Thoracic aorta (tissue), 2 donors: ENCODE measurements at regions not wholly inside any gene's neighbourhood (a gene's known extent, or its start where the extent isn't known, plus 50 kb on each side); places are given as distances from the start of the nearest gene placed in this dataset.
"Not testable (repeated sequence)": the region's sequence is repeated elsewhere in the genome, so short reads cannot be mapped to it uniquely, and the experiment has no call there.

Experiments
- ATAC-seq: fragments of 150-250 bp; one replicate; pipeline ENCODE4 v1.8.0; 2017; ENCODE audit warnings: low read depth; ENCODE audit not compliant: insufficient number of reproducible peaks, low FRiP score
- DNase-seq: peaks from one replicate; pipeline ENCODE4 v3.0.0-alpha.2; 2020; ENCODE audit warnings: low spot score
- H3K27ac ChIP-seq, 2 donors: fragments of 200-600 bp; sonication (generic); 1 replicate in 1 of 2; 2 replicates in 1 of 2; pipeline ENCODE4 v1.5.1; 2016; ENCODE audit warnings: mild to moderate bottlenecking in 2 of 2, moderate library complexity in 2 of 2
- H3K27me3 ChIP-seq: fragments of 200-600 bp; sonication (generic); replicated peaks from 2 replicates; pipeline ENCODE4 v1.6.0; 2016; ENCODE audit warnings: mild to moderate bottlenecking; ENCODE audit not compliant: insufficient read depth
- H3K36me3 ChIP-seq: fragments of 200-600 bp; sonication (generic); one replicate; pipeline ENCODE4 v1.5.1; 2016
- H3K4me1 ChIP-seq, 2 donors: fragments of 200-600 bp; sonication (generic); 1 replicate in 1 of 2; 2 replicates in 1 of 2; pipeline versions ENCODE4 v1.5.1 to v1.6.0; 2016; ENCODE audit warnings: low read depth in 2 of 2, mild to moderate bottlenecking in 1 of 2; ENCODE audit not compliant: control insufficient read depth in 1 of 2
- H3K4me3 ChIP-seq: fragments of 200-600 bp; sonication (generic); 2 replicates; pipeline ENCODE4 v1.5.1; 2016; ENCODE audit warnings: mild to moderate bottlenecking
- H3K9me3 ChIP-seq: fragments of 200-600 bp; sonication (generic); 2 replicates; pipeline ENCODE4 v1.5.1; 2016
- CTCF ChIP-seq: fragments of 200-600 bp; sonication (generic); IDR thresholded peaks from one replicate; pipeline ENCODE4 v1.5.1; 2019; ENCODE audit warnings: antibody characterized with exemption

DNA sequence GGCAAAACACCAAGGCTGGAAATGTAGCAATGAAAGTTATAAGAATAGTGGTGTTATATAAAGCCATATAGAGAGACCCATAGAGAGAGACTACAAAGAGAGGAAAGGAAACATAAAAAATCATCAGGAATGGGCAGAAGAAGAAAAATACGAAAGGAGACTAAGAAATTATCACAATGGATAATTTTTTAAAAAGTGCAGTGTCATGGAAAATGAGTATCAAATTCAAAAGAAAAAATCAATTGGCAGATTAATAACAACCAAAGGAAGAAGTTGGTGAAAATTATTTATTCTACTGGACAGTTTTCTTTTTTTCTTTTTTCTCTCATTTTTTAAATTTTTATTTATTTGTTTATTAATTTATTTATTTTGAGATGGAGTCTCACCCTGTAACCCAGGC lies 1488.4 kb upstream of the WWC1 start:
- ATAC-seq = no peak
- no peak for TF ChIP-seq CTCF
- Histone ChIP-seq H3K9me3 (no peaks in the 10 kb centered on the region), H3K27ac (no peak overlapping the region), H3K27me3 (no peaks in the 10 kb centered on the region), H3K4me3 (no peak overlapping the region), H3K36me3 (no peaks in the 10 kb centered on the region), H3K4me1 (no peaks in the 10 kb centered on the region)
- no peak for DNase-seq

DNA sequence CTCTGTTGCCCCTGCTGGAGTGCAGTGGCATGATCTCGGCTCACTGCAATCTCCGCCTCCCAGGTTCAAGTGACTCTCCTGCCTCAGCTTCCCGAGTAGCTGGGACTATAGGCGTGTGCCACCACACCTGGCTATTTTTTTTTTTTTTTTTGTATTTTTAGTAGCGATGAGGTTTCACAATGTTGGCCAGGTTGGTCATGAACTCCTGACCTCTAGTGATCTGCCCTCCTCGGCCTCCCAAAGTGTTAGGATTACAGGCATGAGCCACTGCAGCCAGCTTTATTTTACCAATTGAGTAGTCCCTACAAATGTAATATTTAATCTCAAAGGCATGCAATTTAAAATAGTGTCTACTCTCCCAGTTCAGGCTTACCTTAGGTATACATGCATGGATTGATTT lies 1487.2 kb upstream of the WWC1 start:
- H3K36me3 ChIP-seq, H3K4me1 ChIP-seq, H3K27ac ChIP-seq, ATAC-seq, H3K4me3 ChIP-seq, H3K9me3 ChIP-seq, H3K27me3 ChIP-seq, DNase-seq: not testable (repeated sequence)

- H3K27me3 ChIP-seq, ATAC-seq, H3K27ac ChIP-seq, H3K9me3 ChIP-seq, H3K4me1 ChIP-seq, DNase-seq, H3K4me3 ChIP-seq, H3K36me3 ChIP-seq: not testable (repeated sequence)
Measured at GRCh38 chr5:166804693-166805092, 1486.8 kb upstream of the WWC1 start.

GRCh38 chr5:166810093-166810658 lies 1481.3 kb upstream of the WWC1 start:
- not testable (repeated sequence) for ATAC-seq, H3K9me3 ChIP-seq, H3K4me1 ChIP-seq, H3K27me3 ChIP-seq, H3K4me3 ChIP-seq, H3K27ac ChIP-seq, H3K36me3 ChIP-seq, DNase-seq

DNA sequence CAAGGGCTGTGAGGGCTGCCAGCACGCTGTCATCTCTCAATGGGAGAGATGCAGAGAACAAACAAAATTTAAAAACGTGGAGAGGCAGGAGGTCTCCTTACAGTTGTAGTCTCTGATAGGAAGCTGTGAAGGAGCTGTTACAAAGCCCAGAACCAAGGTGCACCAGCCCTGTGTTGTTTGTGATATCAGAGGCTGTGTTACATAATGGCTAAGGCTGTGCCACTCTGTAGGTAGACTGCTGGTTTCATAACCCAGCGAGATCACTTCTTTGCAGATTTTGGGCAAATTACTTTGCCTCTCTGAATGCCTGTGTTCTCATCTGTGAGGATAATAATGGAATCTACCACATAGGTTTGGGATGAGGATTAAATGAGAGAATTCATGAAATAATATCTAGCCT lies 1480.7 kb upstream of the WWC1 start:
- TF ChIP-seq CTCF = no peak
- Histone ChIP-seq H3K9me3 (no peaks in the 10 kb centered on the region), H3K4me3 (no peak overlapping the region), H3K27ac (no peak overlapping the region), H3K36me3 (no peaks in the 10 kb centered on the region), H3K4me1 (no peaks in the 10 kb centered on the region), H3K27me3 (no peaks in the 10 kb centered on the region)
- ATAC-seq (no peak), DNase-seq (no peak)

- H3K27me3 ChIP-seq = no peaks in the 10 kb centered on the region
Measured at GRCh38 chr5:166823360-166823759, 1468.1 kb upstream of the WWC1 start.

More at GRCh38 chr5:166823360-166823759, 1468.1 kb upstream of the WWC1 start:
- ATAC-seq (no peak), DNase-seq (no peak)
- TF ChIP-seq CTCF = no peak
- H3K9me3 ChIP-seq = no peaks in the 10 kb centered on the region
- H3K27ac ChIP-seq = no peak overlapping the region
- H3K4me1 ChIP-seq = no peaks in the 10 kb centered on the region
- no peaks in the 10 kb centered on the region for H3K36me3 ChIP-seq
- no peak overlapping the region for H3K4me3 ChIP-seq
